Neuronal stem cell (in vitro differentiated cells): ENCODE measurements at regions not wholly inside any gene's neighbourhood (a gene's known extent, or its start where the extent isn't known, plus 50 kb on each side); places are given as distances from the start of the nearest gene placed in this dataset.

Experiments
- DNase-seq: peaks from one replicate; pipeline ENCODE4 v3.0.0-alpha.2; 2013; ENCODE audit warnings: low spot score
- H2AFZ ChIP-seq: one replicate; pipeline ENCODE4 v1.6.1; 2013; ENCODE audit warnings: mild to moderate bottlenecking, low read length, inconsistent platforms
- H2AK5ac ChIP-seq: 2 replicates; pipeline ENCODE4 v1.6.1; 2013; ENCODE audit warnings: low read depth, mild to moderate bottlenecking, inconsistent platforms, low read length, moderate library complexity, mixed read lengths
- H2BK120ac ChIP-seq: 2 replicates; pipeline ENCODE4 v1.6.1; 2013; ENCODE audit warnings: low read depth, mild to moderate bottlenecking, inconsistent platforms, low read length, moderate library complexity, mixed read lengths
- H2BK12ac ChIP-seq: one replicate; pipeline ENCODE4 v1.6.1; 2013; ENCODE audit warnings: low read length, inconsistent platforms
- H2BK15ac ChIP-seq: 2 replicates; pipeline ENCODE4 v1.6.1; 2013; ENCODE audit warnings: mild to moderate bottlenecking, low read length, inconsistent platforms, mixed read lengths
- H2BK5ac ChIP-seq: one replicate; pipeline ENCODE4 v1.6.1; 2013; ENCODE audit warnings: inconsistent platforms, mild to moderate bottlenecking, low read length, moderate library complexity
- H3K14ac ChIP-seq: one replicate; pipeline ENCODE4 v1.6.1; 2013; ENCODE audit warnings: low read length, inconsistent platforms
- H3K18ac ChIP-seq: 2 replicates; pipeline ENCODE4 v1.6.1; 2013; ENCODE audit warnings: low read length, inconsistent platforms
- H3K23ac ChIP-seq: 2 replicates; pipeline ENCODE4 v1.6.1; 2013; ENCODE audit warnings: low read depth, mild to moderate bottlenecking, mixed read lengths, low read length, inconsistent platforms; ENCODE audit not compliant: poor library complexity
- H3K27ac ChIP-seq: replicated peaks from 3 replicates; pipeline ENCODE4 v1.5.1; 2013; ENCODE audit warnings: low read length, inconsistent platforms
- H3K27me3 ChIP-seq, 3 experiments: 2 replicates each; pipeline ENCODE4 v1.6.1; 2013; ENCODE audit warnings: low read length in 3 of 3, mild to moderate bottlenecking in 2 of 3, inconsistent platforms in 1 of 3, low read depth in 1 of 3, mixed read lengths in 1 of 3, moderate library complexity in 1 of 3; ENCODE audit not compliant: control insufficient read depth in 3 of 3, insufficient read depth in 3 of 3
- H3K36me3 ChIP-seq, 2 donors: replicated peaks in 1 of 2; 2 replicates each; pipeline ENCODE4 v1.6.1; 2013; ENCODE audit warnings: low read length in 2 of 2; ENCODE audit not compliant: control insufficient read depth in 2 of 2, insufficient read depth in 2 of 2
- H3K4ac ChIP-seq: 2 replicates; pipeline ENCODE4 v1.6.1; 2013; ENCODE audit warnings: inconsistent platforms, mild to moderate bottlenecking, low read length, moderate library complexity
- H3K4me1 ChIP-seq, 2 donors: 1 replicate in 1 of 2; 2 replicates in 1 of 2; pipeline ENCODE4 v1.6.1; 2013; ENCODE audit warnings: low read length in 2 of 2, low read depth in 1 of 2; ENCODE audit not compliant: control insufficient read depth in 2 of 2, insufficient read depth in 1 of 2
- H3K4me2 ChIP-seq: one replicate; pipeline ENCODE4 v1.6.1; 2013; ENCODE audit warnings: mild to moderate bottlenecking, low read length, inconsistent platforms; ENCODE audit not compliant: insufficient read depth, poor library complexity, severe bottlenecking
- H3K4me3 ChIP-seq, 2 donors: 2 replicates each; pipeline ENCODE4 v1.5.1; 2013; ENCODE audit warnings: low read length in 2 of 2, mild to moderate bottlenecking in 2 of 2, inconsistent platforms in 1 of 2, moderate library complexity in 1 of 2
- H3K79me1 ChIP-seq: one replicate; pipeline ENCODE4 v1.6.1; 2013; ENCODE audit warnings: low read depth, mild to moderate bottlenecking, inconsistent platforms, low read length, moderate library complexity
- H3K9ac ChIP-seq: one replicate; pipeline ENCODE4 v1.6.1; 2013; ENCODE audit warnings: mild to moderate bottlenecking, low read depth, low read length, inconsistent platforms; ENCODE audit not compliant: poor library complexity
- H3K9me3 ChIP-seq, 2 donors: replicated peaks in 1 of 2; 2 replicates each; pipeline versions ENCODE3 to v1.6.1; 2013; ENCODE audit warnings: low read length in 2 of 2, mild to moderate bottlenecking in 2 of 2, inconsistent platforms in 1 of 2, low read depth in 1 of 2, mixed read lengths in 1 of 2, moderate library complexity in 1 of 2; ENCODE audit not compliant: control insufficient read depth in 2 of 2, insufficient read depth in 1 of 2
- H4K8ac ChIP-seq: one replicate; pipeline ENCODE4 v1.6.1; 2013; ENCODE audit warnings: low read depth, mild to moderate bottlenecking, inconsistent platforms, low read length, moderate library complexity
- H4K91ac ChIP-seq: one replicate; pipeline ENCODE4 v1.6.1; 2013; ENCODE audit warnings: low read length, low read depth, mild to moderate bottlenecking, inconsistent platforms; ENCODE audit not compliant: poor library complexity
- WGBS, 2 donors: extraction: QIAGEN DNeasy Blood & Tissue Kit; methylation state at CpG; one replicate each; pipeline ENCODE4 v1.1.7; 2013; ENCODE audit warnings: missing lambda C conversion rate in 2 of 2, mixed read lengths in 1 of 2; ENCODE audit not compliant: insufficient read length in 2 of 2, insufficient replicate concordance in 1 of 2; ENCODE audit errors: extremely low coverage in 2 of 2; 5-methylcytosine and 5-hydroxymethylcytosine counted together

DNA sequence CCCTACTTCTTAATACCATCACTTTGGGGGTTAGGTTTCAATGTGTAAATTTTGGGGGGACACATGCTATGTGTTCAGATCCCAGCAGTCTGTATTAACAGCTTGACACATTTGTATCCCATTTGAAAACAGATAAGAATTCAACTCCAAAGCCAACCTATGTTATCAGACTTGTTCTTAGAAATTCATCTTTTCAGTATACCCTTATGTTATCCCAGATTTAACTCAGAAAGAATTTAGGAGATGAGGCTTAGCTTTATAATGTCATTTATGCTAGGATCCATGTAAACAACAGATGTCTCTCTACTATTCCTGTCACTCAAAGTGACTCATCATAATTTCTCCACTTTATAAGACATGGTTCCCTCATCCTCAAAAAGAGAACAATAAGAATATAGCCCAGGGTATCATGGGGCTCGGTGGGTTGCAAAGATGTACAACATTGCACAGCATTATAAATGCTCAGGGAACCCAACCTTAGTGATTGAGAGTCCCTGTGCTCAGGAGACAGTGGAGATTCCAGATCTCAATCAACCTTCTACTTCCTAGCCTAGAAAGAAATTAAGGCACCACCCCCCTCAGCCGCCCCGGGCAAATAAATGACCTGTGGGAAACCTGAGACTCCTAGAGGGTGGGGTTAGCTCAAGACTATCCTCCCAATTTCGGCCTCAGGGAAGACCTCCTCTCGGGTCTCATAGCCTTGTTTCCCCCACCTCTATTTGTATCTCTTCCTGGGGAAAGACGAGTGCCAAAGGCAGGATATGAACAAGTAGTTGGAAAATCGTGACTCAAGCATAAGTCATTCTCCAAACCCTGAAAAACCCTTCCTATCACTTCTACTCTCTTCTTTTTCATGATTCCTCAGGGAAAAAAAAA lies 265.1 kb upstream of the CAMK1G start:
- no CpG with 5 or more reads among the region's 7 CpGs for WGBS, 2 donors
- Histone ChIP-seq H2BK120ac (no peak overlapping the region), H3K4me2 (no peak overlapping the region)

GRCh38 chr1:209319057-209319432 lies 264.5 kb upstream of the CAMK1G start:
- H3K36me3 ChIP-seq = no peaks in the 10 kb centered on the region
- H2BK12ac ChIP-seq = no peak overlapping the region
- no peak overlapping the region for H3K9ac ChIP-seq
- H3K18ac ChIP-seq = no peak overlapping the region
- H2AFZ ChIP-seq = no peak overlapping the region
- H2BK15ac ChIP-seq = no peak overlapping the region
- H4K8ac ChIP-seq = no peak overlapping the region
- no peak overlapping the region for H2BK5ac ChIP-seq
- no peak overlapping the region for H2AK5ac ChIP-seq
- H4K91ac ChIP-seq = no peak overlapping the region
- no CpG with 5 or more reads among the region's 3 CpGs for WGBS, 2 donors
- no peak overlapping the region for H3K4me2 ChIP-seq
- no peak overlapping the region for H3K27ac ChIP-seq
- no peak for DNase-seq
- no peaks in the 10 kb centered on the region for H3K4me1 ChIP-seq
- H3K9me3 ChIP-seq = no peaks in the 10 kb centered on the region
- no peak overlapping the region for H2BK120ac ChIP-seq
- H3K27me3 ChIP-seq = no peaks in the 10 kb centered on the region
- H3K14ac ChIP-seq = no peak overlapping the region
- no peaks in the 10 kb centered on the region for H3K79me1 ChIP-seq
- no peak overlapping the region for H3K4ac ChIP-seq
- H3K4me3 ChIP-seq = no peak overlapping the region
- no peak overlapping the region for H3K23ac ChIP-seq

More for the DNA sequence above, 265.1 kb upstream of the CAMK1G start:
- Histone ChIP-seq H3K27me3 (no peaks in the 10 kb centered on the region), H2AFZ (no peak overlapping the region), H3K14ac (no peak overlapping the region), H2AK5ac (no peak overlapping the region), H3K18ac (no peak overlapping the region), H3K27ac (no peak overlapping the region), H4K8ac (no peak overlapping the region), H2BK5ac (no peak overlapping the region), H3K9ac (no peak overlapping the region), H2BK12ac (no peak overlapping the region), H3K4me1 (no peaks in the 10 kb centered on the region), H3K4me3 (no peak overlapping the region), H4K91ac (no peak overlapping the region), H3K79me1 (no peaks in the 10 kb centered on the region), H2BK15ac (no peak overlapping the region), H3K4ac (no peak overlapping the region), H3K36me3 (no peaks in the 10 kb centered on the region), H3K23ac (no peak overlapping the region), H3K9me3 (no peaks in the 10 kb centered on the region)
- no peak for DNase-seq

GRCh38 chr1:209319549-209319948 lies 264.0 kb upstream of the CAMK1G start:
- Histone ChIP-seq H3K27me3 (no peaks in the 10 kb centered on the region), H3K9me3 (no peaks in the 10 kb centered on the region), H2BK15ac (no peak overlapping the region), H4K91ac (no peak overlapping the region), H2AFZ (no peak overlapping the region), H3K4me1 (no peaks in the 10 kb centered on the region), H3K9ac (no peak overlapping the region), H2AK5ac (no peak overlapping the region), H3K4me2 (no peak overlapping the region), H3K14ac (no peak overlapping the region), H3K4me3 (no peak overlapping the region), H3K27ac (no peak overlapping the region), H3K36me3 (no peaks in the 10 kb centered on the region), H3K4ac (no peak overlapping the region), H4K8ac (no peak overlapping the region), H3K18ac (no peak overlapping the region), H2BK5ac (no peak overlapping the region), H3K23ac (no peak overlapping the region), H2BK120ac (no peak overlapping the region), H2BK12ac (no peak overlapping the region), H3K79me1 (no peaks in the 10 kb centered on the region)
- WGBS, 2 donors = no CpG with 5 or more reads among the region's 3 CpGs
- no peak for DNase-seq

- no peak overlapping the region for H2BK15ac ChIP-seq
- H3K9me3 ChIP-seq = no peaks in the 10 kb centered on the region
- no peak overlapping the region for H4K91ac ChIP-seq
- no peak overlapping the region for H3K18ac ChIP-seq
- no CpG with 5 or more reads among the region's 1 CpG for WGBS, 2 donors
- no peak overlapping the region for H3K9ac ChIP-seq
- peaks cover 0 to 2% of the 10 kb centered on the region in 2 donors for H3K4me1 ChIP-seq
- no peak overlapping the region for H3K27ac ChIP-seq
- H3K4ac ChIP-seq = no peak overlapping the region
- no peaks in the 10 kb centered on the region for H3K79me1 ChIP-seq
- H3K4me3 ChIP-seq = no peak overlapping the region
- no peak overlapping the region for H2BK12ac ChIP-seq
- H3K23ac ChIP-seq = no peak overlapping the region
- H4K8ac ChIP-seq = no peak overlapping the region
- no peak overlapping the region for H2BK120ac ChIP-seq
- H3K27me3 ChIP-seq = no peaks in the 10 kb centered on the region
- no peak for DNase-seq
- no peaks in the 10 kb centered on the region for H3K36me3 ChIP-seq
- H2AK5ac ChIP-seq = no peak overlapping the region
- no peak overlapping the region for H2AFZ ChIP-seq
- no peak overlapping the region for H3K4me2 ChIP-seq
- H2BK5ac ChIP-seq = no peak overlapping the region
- H3K14ac ChIP-seq = no peak overlapping the region
These were observed 259.8 kb upstream of the CAMK1G start for GRCh38 chr1:209323743-209324142.
